GM18861 (cell line): ENCODE measurements at regions not wholly inside any gene's neighbourhood (a gene's known extent, or its start where the extent isn't known, plus 50 kb on each side); places are given as distances from the start of the nearest gene placed in this dataset.

ENCODE experiments used
- ATAC-seq: cut with Tn5 transposase; IDR thresholded peaks from one replicate; pipeline ENCODE4 v1.9.1; 2021; ENCODE audit not compliant: unreplicated experiment

DNA sequence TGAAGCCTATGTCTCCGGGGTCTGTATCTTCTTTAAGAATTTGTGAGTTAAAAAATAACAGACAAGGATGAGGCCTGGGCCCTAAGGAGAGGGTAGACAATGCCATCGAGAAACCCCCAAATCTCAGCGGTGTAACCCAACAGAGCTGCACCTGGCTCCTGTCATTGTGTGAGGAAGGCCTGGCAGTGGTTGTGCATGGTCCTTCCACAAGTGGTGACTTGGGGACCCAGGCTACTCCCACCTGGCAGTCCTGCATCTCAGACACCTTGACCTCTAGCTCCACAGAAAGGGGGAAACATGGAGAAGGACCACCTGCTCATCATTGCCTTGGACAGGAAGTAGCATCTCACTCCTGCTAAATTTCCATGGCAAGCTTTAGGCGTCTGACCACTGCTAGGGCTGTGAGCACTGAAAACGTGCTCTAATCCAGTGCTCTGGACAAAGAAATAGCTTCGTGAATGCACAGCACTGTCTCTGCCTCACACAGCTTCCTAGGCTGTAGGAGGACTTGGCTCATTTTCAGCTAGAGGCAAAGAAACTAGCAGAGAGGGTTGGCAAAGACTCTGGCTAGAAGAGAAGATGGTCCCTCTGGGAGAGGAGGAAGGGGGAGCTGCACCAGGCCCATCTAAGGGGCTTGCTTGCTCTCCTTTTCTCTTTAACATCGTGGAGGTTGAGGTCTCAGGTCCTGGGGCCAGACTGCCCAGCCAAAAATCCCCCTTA lies 273.9 kb upstream of the ZMIZ1 start:
- ATAC-seq: no peak

DNA sequence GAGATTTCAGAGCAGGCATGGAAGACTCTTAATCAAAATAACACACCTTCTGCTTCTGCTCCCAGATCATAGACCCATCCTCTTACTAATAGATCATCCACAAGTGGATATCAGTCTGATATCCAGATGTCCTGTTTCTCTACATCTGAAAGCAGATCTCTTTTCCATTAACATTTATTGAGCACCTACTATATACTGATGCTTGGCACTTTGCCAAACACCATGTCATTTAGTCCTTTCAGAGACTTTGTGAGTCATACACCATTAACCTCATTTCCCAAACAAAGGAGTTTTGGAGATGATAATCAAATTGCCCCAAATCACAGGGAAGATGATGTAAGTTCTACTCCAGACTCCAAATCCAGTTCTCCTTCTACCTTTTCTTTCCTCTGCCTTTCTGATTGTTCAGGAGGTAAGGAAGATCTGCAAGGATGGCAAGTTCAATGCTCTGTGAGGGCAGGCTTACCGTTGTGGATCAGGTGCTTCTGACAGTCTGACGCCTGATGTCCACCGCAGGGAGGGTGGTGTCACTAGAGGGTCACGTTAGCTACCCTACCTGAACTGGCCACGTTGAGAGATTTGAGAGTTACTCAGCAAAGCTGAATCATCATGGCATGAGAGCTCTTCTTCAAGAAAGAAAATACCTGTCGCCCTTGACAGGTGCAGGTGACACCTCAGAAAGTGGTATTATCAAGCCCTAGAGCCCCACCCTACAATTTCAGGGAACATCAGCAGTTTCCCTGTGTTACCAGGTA lies 269.6 kb upstream of the ZMIZ1 start:
- ATAC-seq: no peak

DNA sequence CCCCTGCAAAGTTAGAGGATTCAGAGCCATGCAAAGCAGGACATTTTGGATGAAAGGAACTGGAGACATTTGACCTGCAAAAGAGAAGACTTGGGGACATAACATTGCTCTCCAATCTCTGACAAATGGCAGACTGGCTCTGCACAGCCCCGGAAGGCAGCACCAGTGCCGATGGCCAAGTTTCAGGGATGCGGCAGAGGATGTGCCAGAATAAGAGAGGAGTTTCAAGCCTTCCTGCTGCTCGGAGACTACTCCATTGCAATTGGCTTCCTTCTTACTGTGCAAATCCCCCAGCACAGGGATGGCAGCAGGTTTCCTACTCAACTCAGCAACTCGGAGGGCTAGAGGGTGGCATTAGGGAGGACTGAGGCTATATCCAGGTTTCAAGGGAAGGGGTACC lies 268.8 kb upstream of the ZMIZ1 start:
- no peak for ATAC-seq

DNA sequence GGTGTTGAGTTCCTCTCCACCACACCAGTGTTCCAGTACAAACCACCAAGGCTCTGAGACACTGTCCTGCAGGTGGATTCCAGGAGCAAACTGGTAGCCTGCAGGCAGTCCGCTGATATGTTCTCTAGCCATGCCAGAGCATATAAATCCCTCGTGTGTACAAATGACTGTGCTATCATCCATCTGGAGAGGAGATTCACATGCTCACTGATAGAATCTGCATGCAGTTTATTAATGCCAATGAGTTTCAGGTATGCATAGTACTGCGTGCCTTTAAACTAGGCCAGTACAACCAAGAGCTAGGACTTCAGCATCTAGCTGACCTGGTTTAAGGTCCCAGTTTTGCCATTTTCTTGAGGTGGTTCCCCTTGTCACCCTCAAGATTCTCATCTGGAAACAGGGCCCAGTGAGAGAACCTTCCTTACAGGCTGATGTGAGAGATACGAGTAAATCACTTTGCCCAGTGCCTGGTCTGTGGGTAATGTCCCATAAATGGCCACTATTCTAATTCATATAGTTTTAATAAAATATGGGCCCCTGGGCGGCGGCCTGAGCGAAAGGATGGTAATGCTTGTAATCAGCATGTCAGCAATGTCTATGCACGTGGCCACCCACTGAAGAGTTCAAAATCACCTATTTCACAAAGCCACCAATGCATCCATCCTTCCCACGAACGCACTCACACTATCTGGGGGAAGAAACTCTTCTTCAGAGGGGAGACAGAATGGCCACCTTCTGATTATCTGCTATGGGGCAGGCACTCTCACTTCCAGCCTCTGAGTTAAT lies 268.0 kb upstream of the ZMIZ1 start:
- no peak for ATAC-seq

DNA sequence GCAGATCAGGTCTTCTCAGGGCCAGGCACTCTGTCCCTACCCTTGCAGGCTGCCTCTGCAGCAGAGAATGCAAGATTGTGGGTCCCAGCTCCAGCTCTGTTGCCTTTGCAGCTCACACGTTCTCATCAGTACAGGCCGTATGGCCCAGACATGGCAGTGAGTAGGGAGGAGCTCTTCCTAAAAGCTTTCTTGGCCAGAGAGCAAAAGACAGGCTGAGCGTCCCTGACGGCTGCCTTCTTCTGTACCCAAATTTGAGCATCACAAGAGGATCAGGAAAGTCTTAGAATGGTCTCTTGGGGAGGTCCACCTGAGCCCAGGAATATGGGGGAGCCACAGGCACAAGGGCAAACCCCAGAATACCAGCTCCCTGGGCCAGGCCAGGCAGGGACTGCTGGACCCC lies 266.3 kb upstream of the ZMIZ1 start:
- no peak for ATAC-seq

DNA sequence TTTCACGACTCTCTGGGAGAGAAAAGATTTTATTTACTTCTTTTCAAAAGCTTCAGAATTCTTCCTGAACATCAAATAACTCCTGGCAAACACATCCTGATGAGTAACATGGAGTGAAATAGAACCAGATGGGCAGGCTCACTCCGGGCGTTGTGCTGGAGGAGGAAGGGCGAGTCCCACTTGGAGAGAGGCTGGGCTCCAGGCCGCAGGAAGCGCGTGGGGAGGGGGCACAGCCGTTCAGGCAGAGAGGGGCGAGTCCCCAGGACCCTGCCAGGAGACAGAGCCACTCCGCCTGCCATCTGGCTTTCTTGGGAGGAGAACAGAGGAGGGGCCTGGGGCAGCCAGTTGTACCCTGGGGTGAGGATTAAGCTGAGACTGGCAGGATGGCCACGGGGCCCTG lies 265.9 kb upstream of the ZMIZ1 start:
- no peak for ATAC-seq

DNA sequence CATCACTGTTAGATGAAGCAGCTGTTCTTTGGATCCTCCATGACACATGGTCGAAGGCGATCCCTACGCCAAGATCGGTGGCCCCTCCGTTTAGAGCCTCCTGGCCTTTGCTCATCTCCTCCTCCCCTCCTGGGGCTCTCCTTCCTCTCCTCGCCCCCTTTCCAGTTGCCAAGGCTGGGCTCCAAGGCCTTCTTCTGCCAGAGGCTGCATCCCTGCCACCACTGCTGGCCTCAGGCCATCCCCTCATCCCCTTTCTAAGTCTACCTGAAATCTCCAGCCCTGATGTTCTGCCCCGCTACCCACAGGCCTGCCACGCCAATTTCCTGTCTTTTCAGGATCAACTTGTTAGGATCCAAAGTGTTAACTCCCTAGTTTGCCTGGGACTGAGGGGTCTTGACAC lies 265.1 kb upstream of the ZMIZ1 start:
- ATAC-seq: no peak

DNA sequence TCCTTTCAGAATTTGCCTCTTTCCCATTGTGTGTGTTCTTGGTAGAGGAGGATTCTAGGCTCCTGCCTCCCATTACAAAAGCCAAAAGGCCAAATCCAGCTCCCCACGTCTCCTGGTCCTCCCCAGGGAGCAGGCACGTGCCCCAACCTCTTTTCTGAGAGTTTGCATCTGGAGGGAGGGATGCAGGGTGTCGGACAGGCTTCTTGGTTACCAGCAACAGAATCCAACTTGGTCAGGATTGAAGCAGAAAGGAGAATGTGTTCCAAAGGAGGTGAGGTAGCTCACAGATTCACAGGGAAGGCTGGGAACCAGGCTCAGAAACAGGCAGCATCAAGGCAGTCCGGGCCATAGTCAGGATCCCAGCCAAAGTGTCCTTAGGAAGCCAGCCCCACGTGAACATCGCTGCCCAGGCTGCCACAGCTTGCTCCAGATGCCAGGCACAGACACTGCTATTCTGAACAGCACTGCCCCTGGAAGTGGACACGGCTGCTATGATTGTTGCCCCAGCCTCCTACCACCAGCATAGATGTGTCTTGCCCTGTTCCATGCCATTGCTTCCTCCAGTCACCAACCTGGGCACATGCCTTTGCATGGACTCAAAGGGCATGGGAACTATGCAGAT lies 264.2 kb upstream of the ZMIZ1 start:
- ATAC-seq: no peak

DNA sequence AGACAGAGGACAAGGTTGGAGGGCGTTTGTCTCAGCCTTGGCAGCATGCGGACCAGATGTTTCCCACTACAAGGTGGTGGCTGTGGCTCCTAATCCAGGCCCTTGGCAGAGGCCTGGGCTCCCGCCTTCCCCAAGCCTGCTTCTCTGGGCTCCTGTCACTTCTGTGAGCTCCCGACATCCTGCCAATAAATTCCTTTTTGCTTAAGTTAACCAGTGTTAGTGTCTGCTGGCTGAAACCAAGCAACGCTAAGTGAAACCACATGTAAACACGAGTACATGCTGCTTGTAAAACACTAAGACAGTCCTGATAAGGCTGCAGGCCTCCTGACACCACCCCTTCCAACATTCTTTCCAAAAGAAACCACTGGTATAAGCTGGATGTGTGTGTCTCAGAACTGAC lies 263.6 kb upstream of the ZMIZ1 start:
- ATAC-seq: no peak

DNA sequence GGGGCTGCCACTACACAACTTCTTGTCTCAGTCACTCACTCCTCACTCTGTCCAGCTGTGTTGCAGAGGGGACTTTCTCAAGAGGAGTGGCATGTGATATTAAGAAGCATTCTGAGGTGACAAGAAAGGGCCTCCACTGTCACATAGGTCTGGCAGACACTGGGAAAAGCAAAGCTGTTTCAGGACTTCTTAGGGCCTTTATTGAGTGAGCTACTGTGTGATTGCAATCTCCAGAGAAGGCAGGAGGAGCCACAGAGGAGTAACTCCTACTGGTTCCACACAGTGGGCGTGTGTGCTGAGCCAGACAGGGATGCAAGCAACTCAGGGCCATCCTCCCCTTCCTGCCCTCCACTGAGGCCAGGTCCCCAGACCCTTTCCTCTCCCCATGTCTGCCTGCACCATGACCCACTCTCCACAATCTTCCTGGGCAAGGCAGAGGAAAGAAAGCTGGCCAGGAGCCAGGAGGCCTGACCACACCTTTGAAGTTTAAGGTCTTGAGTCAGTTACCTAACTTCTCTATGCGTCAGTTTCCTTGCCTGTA lies 262.0 kb upstream of the ZMIZ1 start:
- ATAC-seq: no peak

DNA sequence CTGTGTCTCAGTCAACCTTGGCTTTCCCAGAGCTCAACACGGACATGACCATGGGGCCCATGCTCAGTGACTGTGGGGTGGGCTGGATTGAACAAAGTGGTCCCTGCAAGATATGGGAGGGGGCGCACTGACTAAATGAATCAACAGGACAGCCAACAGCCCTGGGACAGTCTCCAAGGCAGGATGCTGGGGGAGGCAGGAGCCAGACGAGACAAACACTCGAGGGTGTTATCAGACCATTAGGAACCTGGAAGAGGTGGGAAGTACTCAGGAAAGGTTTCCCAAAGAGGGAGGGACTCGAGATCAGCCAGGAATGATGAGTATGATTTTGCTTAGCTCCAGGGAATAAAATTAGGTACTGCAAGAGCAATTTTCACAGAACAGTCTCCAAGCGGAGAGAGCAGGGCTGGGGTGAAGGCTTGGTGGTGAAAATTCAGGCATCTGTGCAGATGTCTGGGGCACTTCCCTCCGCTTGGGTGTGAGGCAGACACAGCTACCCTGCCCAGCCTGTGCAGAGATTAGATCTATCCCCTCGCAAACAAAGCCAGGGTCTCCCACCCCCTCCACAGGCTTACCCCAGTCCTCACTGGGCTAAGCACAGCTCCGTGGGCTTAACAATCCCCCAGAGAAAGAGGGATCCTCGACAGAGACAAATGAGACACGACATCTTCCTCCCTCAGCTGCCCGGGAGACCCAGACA lies 261.1 kb upstream of the ZMIZ1 start:
- ATAC-seq: no peak

DNA sequence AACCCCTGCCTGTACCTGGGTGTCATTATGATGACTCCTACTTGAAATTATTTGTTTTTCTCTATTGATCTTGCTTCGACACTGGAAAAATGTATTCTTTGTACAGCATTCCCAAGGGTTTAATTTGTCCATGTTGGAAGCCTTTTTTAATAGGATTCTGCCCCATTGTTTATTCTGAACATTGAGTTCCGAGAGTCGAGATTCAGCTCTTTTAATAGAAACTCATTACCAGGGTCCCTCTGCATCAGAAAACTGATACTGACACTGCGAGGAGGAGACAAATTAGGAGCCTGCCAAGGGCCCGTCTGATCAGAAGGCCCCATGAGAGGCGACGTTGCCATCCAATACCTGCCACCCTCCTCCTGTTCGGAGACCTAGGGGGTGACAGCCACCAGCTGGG lies 260.5 kb upstream of the ZMIZ1 start:
- no peak for ATAC-seq

DNA sequence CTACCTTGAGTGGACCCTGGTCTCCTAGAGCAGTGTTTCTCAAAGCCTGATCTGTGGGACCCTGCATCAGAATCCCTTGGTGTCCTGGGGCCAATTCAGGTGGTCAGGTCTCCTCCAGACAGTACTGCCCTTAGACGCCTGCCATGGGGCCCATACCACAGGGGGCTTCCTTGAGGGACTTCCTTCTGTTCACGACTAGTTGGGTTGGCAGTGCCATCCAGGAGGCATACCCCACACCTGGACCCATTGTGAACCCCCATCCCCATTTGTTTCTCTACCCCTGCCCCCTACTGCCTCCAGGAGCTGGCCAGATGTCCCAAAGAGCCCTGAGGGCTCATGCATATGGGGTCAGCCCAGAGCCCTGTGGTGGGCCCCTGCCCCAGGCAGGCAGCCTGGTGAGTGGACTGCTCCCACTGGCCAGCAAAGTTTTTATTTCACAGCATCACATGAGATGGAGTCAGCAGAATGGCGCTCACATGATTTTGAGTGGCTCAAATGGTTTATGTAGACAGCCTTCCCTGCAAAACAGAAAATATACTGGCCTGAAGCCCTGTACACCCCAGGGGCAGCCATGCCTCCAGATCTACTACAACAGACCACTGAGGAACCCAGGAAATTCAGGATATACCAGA lies 259.9 kb upstream of the ZMIZ1 start:
- ATAC-seq: no peak

DNA sequence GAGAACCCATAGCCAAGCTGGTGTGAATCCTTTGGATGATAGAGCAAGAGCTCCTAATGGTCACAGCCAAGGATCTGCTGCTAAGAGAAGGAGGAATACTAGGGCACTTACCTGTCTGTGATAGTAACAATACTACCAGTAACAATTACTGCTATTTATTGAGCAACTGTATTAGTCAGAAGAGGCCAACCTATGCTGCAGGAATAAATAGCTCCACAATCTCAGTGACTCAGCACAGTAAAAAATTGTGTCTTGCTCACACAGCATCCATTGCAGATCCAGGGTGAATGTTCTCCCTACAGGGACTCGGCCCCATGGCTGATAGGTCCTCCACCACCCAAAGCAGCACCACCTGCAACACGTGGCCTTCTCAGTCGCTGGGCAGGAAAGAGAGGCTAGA lies 257.6 kb upstream of the ZMIZ1 start:
- no peak for ATAC-seq

DNA sequence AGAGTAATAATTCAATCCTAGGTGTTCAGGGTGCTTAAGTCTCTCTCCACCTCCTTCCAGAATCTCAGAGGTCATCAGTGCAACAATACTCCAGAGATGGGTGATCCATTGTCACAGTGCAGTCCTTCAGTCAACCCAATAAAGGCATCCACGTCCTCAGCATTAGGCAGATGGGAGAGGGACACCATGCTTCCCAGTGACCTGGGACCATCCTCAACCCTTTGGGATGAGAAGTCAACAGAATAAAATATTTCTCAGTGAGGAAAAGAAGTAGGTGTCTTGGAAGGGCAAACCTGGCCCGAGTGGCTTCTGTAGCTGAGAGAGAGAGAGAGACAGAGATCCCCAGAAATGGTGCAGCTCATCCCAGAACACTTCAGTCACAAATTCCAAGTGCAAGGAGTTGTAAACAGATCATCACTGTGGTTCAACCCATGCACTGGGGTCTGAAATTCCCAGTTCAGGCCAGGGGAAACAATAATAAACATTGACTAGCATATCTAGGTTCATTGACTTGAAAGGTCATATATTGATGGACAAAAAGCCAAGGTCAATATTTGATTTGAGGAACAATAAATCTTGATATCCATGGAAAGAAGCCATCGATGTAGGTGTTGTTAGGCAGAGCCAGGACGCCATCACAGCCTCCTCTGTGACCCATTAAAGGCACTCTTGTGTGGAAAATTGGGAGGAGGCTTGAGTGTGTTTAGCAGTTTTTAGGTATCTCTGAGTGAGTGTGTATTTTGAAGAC lies 256.0 kb upstream of the ZMIZ1 start:
- no peak for ATAC-seq

DNA sequence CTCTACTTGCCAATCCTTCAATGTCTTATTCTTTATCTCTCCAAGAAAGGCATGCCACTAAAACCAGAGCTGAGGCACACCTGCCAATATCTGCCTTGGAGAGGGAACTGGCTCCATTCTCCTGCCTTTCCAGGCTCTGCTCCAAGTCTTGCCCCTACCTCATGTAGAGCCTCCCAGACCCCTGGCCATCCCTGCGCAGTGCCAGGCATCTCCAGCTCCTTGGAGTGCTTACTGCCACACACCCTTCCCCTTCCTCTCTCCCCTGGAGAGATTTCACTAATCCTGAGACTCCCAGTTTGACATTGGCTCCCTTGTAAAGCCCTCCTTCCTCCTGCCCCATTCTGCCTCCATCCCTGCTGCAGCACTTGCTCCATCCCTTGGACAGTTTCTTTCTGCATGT lies 255.2 kb upstream of the ZMIZ1 start:
- no peak for ATAC-seq

DNA sequence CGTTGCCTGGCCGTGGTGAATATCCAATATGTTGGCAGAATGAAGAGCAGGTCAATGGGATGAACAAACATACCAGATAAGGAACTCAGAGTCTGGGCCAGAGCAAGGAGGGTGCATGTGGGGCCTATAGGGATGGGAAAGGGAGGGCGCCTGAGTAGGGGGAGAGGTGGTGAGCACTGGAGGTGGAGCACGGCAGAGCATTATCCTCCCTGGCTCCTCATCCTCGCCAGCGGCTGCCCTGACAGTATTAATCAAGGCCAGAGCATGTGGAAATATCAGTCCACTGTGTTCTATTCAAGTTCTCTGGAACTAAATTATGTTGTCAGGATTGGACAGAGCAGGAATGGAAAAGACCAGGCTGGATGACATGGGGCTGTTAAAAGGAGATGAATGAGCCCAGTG lies 254.8 kb upstream of the ZMIZ1 start:
- ATAC-seq: no peak

DNA sequence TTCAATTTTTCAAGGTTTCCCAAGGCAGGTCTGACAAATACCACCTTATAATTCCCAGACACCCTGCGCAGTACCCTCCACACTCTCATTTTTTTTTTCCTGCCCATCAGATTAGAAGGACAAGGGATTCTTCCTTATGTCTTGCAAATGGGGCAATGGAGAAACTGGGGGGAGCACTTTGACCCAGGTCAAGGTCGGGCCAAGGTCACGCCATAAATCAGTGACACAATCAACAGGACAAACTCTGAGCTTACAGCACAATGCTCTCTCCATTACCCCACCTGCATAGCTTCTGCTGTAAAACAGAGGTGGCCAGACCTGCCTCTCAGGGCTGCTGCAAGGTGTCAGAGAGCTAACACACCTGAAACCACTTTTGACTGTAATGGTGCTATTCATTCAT lies 254.4 kb upstream of the ZMIZ1 start:
- ATAC-seq: no peak

DNA sequence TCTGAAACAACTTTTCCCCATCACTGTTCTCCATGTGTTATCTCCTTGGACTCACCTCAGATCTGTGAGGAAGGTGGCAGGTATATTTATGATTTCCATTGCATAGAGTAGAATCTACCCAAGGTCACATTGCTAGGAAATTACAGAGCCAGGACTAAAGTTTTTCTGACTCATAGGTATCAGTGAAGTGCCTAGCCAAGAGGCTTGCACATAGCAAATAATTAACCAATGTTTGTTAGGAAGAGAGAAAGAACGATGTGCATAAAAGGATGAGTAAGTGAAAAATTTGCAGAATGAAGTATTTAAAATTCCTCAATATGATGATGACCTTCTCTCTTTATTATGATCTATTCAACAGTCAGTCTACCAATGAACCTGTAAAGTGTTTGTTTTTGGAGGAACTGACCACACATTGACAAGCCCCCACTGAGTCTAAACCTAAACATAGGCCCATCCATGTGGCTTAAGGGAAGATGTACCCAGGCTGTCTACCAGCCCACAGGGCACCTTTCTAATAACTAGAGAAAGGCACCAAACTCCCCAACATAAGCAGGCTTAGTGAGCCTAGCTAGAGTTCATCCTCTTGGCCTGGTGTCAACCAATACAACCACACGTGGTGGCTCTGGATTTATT lies 252.9 kb upstream of the ZMIZ1 start:
- ATAC-seq: no peak
